ENCODE measurements at regions not wholly inside any gene's neighbourhood (a gene's known extent, or its start where the extent isn't known, plus 50 kb on each side); places are given as distances from the start of the nearest gene placed in this dataset.
"Not testable (repeated sequence)": the region's sequence is repeated elsewhere in the genome, so short reads cannot be mapped to it uniquely, and the experiment has no call there.

DNA sequence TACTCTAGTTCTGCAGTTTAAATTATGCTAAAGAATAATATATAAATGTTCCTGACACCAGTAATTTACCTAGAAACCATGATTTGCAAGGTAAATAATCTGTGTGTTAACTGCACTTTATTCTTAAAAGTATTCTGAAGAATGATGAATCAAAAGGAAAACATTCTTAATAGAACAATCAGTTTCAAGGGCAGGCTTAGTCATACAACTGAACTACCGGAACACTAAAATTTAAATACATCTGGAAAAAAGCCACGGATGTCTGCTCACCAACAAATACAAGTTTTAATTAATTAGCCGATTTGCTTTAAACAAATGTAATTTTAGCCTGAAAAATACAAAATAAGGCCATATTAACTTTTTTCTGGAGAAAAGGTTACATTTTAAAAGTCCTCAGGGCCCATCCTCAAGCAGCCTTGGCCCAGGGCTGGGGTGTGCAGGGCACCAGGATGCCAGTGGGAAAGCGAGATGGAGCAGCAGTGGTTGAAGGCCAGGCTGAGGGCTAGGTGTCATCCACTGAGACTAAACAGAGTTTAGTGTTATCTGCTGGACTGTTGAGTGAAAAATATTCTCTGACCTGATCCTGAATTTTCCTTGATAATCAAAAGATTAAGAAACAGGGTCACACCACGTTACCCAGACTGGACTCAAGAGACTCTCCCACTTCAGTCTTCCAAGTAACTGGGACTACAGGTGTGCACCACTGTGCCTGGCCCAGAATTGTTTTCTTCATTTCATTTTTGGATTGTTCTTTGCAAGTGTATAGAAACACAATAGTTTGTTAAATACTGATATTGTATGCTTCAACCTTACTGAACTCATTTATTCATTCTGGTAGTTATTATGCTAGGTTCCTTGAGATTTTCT, 88.2 kb upstream of the DST start:
- H3K9me3 Mint-ChIP-seq: no peaks in the 10 kb centered on the region
- ATAC-seq: no peak
- DNase-seq (ENCODE audit: low spot score in 2 of 2): no peak
- H3K36me3 Mint-ChIP-seq: no peaks in the 10 kb centered on the region
- H3K27ac Mint-ChIP-seq: no peak overlapping the region

DNA sequence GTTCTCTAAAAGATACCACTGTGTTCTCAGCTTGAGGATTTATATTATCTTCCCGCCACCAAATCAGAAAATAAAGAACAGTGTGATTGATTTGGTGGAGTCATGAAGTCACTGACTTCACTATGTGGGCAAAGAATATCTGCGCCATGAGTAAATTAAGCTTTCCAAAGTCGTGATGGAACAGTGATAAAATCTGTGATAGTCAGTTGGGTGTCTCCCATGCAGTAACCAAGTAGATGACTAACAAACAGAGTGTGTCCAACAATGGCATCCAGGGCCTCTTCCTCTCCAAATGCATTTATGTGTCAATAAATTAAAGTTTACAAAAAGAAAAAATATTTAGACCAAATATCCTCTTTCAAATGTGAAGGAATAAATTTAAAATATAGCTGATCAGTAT, 87.0 kb upstream of the DST start:
- no peak for ATAC-seq
- no peak overlapping the region for H3K27ac Mint-ChIP-seq
- no peak for DNase-seq (ENCODE audit: low spot score in 2 of 2)
- H3K36me3 Mint-ChIP-seq: no peaks in the 10 kb centered on the region
- H3K9me3 Mint-ChIP-seq: no peaks in the 10 kb centered on the region

DNA sequence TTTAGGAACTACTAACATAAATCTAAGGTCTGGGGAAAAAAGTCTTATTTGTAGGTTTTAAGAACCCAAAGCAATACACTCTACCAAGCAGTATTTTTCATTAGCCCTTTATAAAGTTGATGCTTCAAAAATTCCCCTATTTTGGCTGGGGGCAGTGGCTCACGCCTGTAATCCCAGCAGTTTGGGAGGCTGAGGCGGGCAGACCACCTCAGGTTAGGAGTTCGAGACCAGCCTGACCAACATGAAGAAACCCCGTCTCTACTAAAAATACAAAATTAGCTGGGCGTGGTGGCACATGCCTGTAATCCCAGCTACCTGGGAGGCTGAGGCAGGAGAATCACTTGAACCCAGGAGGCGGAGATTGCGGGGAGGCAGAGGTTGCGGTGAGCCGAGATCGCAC, 86.5 kb upstream of the DST start:
- not testable (repeated sequence) for H3K36me3 Mint-ChIP-seq; DNase-seq (ENCODE audit: low spot score in 2 of 2); H3K9me3 Mint-ChIP-seq; H3K27ac Mint-ChIP-seq; ATAC-seq

DNA sequence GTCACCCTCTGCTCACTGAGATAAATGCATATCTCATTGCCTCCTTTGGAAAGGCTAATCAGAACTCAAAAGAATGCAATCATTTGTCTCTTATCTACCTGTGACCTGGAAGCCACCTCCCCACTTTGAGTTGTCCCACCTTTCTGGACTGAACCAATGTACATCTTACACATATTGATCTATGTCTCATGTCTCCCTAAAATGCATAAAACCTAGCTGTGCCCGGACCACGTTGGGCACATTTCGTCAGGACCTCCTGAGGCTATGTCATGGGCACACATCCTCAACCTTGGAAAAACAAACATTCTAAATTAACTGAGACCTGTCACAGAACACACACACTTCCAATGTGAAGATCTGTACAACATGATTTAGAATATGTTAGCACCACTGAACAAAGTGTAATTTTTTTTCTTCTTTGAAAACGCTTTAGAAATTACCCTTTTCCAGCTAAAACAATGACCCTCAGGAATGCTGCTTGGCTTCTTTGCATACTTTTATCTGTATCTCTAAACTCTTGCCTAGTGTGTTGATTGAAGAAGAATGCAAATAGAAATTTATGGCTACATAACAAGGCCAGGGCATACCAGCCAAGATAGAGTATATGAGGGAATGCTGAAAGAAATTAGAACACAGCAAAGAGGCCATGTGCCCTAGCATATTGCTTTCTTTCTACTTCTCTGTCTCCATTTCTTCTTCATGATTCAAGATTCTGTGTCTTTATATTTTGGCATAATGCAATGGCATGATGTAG, 84.6 kb upstream of the DST start:
- ATAC-seq (no peak), DNase-seq (ENCODE audit: low spot score in 2 of 2) (no peak)
- Mint-ChIP-seq H3K36me3 (no peaks in the 10 kb centered on the region), H3K27ac (no peak overlapping the region), H3K9me3 (no peaks in the 10 kb centered on the region)

DNA sequence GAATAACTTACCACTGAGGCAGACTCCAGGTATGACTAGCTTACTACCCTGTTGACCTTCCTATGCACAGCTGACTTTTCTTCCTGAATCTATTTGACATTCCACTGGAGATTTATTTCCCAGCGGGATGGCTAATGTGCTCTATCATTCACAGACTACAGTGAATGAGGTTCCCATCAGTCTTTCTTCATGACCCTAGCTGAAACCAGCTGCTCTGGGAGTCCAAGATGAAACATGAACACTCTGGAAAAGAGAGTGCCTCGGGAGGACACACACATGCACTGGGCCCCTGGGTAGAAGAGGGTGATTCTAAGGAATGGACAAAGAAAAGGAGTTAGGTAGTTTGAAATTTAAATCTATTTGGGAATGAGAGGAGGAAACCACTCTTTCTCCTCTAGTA, 82.6 kb upstream of the DST start:
- H3K9me3 Mint-ChIP-seq: no peaks in the 10 kb centered on the region
- ATAC-seq: no peak
- H3K36me3 Mint-ChIP-seq: no peaks in the 10 kb centered on the region
- no peak for DNase-seq (ENCODE audit: low spot score in 2 of 2)
- H3K27ac Mint-ChIP-seq: no peak overlapping the region

DNA sequence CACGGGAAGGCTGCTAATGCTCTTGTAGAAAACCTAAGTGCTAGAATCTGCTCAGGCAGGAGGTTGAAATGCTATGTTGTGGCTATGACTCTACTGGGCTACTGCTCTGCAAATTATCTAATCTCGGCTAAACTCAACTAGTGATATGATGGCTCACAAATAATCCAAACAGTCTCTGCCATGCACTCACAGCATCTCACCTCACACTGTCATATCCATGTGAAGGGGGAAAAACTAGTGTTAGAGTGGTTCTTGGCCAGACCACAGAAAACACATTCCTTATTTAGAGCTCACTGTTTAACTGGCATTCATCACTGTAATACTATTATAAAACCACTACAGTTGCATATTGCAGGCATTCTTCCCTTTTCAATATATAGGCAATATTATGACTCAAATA, 81.8 kb upstream of the DST start:
- H3K36me3 Mint-ChIP-seq: peaks cover 3% of the 10 kb centered on the region in 2 donors
- H3K27ac Mint-ChIP-seq: no peak overlapping the region
- H3K9me3 Mint-ChIP-seq: peaks cover 1 to 3% of the 10 kb centered on the region in 2 donors
- no peak for DNase-seq (ENCODE audit: low spot score in 2 of 2)
- ATAC-seq: no peak

DNA sequence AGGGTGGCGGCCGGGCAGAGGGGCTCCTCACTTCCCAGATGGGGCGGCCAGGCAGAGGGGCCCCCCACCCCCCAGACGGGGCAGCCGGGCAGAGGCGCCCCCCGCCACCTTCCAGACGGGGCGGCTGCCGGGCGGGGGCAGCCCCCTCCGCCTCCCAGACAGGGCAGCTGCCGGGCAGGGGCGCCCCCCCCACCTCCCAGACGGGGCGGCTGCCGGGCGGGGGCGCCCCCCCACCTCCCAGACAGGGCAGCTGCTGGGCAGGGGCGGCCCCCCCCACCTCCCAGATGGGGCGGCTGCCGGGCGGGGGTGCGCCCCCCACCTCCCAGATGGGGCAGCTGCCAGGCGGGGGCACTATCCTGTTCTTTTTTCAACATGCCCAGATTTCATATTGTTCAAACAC, 78.2 kb upstream of the DST start:
- DNase-seq (ENCODE audit: low spot score in 2 of 2) (no peak), ATAC-seq (no peak)
- peaks cover 9 to 11% of the 10 kb centered on the region in 2 donors for H3K36me3 Mint-ChIP-seq
- H3K9me3 Mint-ChIP-seq: peaks cover 4 to 8% of the 10 kb centered on the region in 2 donors
- H3K27ac Mint-ChIP-seq: no peak overlapping the region

DNA sequence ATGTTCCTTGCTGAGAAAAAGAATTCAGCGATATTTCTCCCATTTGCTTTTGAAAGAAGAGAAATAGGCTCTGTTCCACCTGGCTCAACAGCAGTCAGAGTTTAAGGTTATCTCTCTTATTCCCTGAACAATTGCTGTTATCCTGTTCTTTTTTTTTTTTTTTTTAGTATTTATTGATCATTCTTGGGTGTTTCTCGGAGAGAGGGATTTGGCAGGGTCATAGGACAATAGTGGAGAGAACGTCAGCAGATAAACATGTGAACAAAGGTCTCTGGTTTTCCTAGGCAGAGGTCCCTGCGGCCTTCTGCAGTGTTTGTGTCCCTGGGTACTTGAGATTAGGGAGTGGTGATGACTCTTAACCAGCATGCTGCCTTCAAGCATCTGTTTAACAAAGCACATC, 77.5 kb upstream of the DST start:
- peaks cover 9 to 11% of the 10 kb centered on the region in 2 donors for H3K36me3 Mint-ChIP-seq
- ATAC-seq; H3K27ac Mint-ChIP-seq; H3K9me3 Mint-ChIP-seq; DNase-seq (ENCODE audit: low spot score in 2 of 2): not testable (repeated sequence)

DNA sequence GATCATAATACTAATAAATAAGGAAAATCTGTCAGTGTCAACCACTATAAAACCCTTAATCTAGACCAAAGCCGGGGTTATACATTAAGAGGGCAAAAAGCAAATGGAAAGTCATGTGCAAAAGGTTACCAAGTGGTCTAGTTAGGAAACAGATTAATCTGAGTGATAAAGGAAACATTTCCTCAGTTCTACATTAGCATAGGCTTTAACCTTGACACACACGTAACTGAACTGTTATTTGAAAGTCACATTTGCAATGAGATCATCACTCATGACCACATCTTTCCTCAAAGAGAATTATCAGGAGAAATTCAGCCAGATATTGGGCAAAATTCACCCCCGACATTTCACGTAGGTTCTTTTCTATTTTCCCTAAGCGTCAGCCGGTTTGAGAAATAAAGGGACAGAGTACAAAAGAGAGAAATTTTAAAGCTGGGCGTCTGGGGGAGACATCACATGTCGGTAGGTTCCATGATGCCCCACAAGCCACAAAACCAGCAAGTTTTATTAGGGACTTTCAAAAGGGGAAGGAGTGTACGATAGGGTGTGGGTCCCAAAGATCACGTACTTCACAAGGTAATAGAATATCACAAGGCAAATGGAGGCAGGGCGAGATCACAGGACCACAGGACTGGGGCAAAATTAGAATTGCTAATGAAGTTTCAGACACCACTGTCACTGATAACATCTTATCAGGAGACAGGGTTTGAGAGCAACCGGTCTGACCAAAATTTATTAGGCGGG, 76.8 kb upstream of the DST start:
- not testable (repeated sequence) for DNase-seq (ENCODE audit: low spot score in 2 of 2); H3K9me3 Mint-ChIP-seq; H3K27ac Mint-ChIP-seq
- ATAC-seq: peak in 1 of 2 donors; percentile 11
- peaks cover 9 to 11% of the 10 kb centered on the region in 2 donors for H3K36me3 Mint-ChIP-seq

DNA sequence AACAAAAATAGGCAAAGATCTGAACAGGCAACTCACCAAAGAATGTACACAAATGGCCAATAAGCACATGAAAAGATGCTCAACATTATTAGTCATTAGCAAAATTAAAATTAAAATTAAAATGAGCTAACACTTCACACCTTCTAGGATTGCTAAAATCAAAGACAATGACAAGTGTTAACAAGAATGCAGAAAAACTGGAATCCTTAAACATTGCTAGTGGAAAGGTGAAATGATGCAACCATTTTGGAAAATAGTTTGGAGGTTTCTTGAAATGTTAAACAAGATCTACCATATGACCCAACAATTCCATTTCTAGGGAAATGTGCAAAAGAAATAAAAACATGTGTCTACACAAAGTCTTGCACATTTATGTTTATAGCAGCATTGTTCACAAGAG, 75.5 kb upstream of the DST start:
- H3K9me3 Mint-ChIP-seq: peaks cover 4 to 8% of the 10 kb centered on the region in 2 donors
- no peak for ATAC-seq

DNA sequence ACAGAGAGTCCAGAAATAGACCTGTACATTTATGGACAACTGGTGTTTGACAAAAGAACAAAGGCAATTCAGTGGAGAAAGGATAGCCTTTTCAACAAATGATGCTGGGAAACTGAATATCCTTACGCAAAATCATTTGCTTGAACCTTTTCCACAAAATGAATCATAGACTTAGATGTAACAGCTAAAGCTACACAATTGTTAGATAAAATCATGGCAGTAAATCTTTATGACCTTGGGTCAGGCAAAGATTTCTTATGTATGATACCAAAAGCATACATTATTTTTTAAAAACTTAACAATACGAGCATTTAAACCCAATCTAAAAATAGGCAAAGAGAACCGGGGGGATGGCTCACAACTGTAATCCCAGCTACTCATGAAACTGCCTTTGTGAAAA, 73.5 kb upstream of the DST start:
- Mint-ChIP-seq H3K27ac (no peak overlapping the region), H3K36me3 (peaks cover 9 to 11% of the 10 kb centered on the region in 2 donors), H3K9me3 (peaks cover 4 to 8% of the 10 kb centered on the region in 2 donors)
- ATAC-seq (no peak), DNase-seq (ENCODE audit: low spot score in 2 of 2) (no peak)

More for the DNA sequence above, 75.5 kb upstream of the DST start:
- no peak for DNase-seq (ENCODE audit: low spot score in 2 of 2)
- Mint-ChIP-seq H3K36me3 (peaks cover 9 to 11% of the 10 kb centered on the region in 2 donors), H3K27ac (no peak overlapping the region)

DNA sequence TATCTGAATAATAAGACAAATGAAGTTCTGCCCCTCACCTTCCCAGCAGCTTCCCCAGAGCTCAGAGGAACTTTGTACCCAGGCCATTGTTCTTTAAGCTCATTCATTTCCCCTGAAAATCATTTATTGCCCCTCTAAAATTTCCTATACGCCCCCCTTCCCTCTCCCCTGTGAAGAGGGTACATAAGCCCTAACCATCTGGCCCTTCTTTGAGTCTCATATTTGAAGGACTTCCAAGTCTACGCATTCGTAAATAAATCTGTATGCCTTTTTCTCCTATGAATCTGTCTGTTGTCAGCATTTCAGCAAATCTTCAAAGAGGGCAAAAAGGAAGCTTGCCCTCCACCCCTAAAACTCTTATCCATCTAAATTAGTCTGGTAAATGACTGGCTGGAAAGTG, 73.1 kb upstream of the DST start:
- ATAC-seq: no peak
- no peak for DNase-seq (ENCODE audit: low spot score in 2 of 2)
- Mint-ChIP-seq H3K9me3 (peaks cover 4 to 8% of the 10 kb centered on the region in 2 donors), H3K36me3 (peaks cover 9 to 11% of the 10 kb centered on the region in 2 donors), H3K27ac (no peak overlapping the region)

DNA sequence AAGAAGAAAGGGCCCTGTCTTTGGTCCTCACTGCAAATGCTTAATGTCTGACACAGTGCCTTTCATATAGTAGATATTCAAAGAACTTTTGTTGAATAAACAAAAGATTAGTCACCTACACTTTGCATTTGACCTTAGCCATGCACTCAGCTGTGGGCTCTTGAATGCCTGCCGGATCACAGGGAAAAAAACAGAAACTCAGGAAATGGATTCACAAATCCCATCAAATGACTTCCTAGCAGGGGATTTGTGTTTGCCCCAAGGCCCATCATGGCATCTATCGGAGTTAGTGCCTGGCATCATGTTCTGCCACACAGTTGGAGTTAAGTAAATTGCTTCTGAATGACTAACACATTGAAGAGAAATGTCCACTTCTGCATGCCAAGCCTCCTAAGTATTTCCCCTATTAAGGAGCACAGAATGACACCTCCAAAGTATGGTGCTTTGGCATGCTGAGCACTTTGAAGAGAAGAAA, 72.3 kb upstream of the DST start:
- Mint-ChIP-seq H3K27ac (no peak overlapping the region), H3K36me3 (peaks cover 9 to 11% of the 10 kb centered on the region in 2 donors), H3K9me3 (peaks cover 4 to 8% of the 10 kb centered on the region in 2 donors)
- DNase-seq (ENCODE audit: low spot score in 2 of 2) (no peak), ATAC-seq (no peak)

DNA sequence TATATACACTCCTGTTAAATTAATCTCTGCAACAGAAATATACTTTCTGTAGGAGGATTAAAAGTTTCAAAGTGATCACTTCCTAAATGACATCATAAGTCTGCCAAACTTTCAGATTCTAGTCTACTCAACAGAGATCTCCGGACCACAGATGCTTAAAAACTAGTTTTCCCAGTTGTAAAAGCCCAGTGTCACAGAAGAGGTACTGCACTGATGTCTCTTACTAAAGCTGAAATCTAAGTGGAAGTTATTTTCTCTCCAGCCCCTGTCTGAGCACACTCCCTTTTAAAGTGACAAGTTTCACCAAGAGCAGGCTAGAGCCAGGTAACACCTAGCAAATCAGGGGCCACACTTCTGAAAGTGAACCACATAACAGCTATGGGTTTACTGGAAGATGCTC, 71.6 kb upstream of the DST start:
- peaks cover 5 to 6% of the 10 kb centered on the region in 2 donors for H3K36me3 Mint-ChIP-seq
- H3K27ac Mint-ChIP-seq: no peak overlapping the region
- ATAC-seq (no peak), DNase-seq (ENCODE audit: low spot score in 2 of 2) (no peak)
- H3K9me3 Mint-ChIP-seq: peaks cover under 1 to 4% of the 10 kb centered on the region in 2 donors

DNA sequence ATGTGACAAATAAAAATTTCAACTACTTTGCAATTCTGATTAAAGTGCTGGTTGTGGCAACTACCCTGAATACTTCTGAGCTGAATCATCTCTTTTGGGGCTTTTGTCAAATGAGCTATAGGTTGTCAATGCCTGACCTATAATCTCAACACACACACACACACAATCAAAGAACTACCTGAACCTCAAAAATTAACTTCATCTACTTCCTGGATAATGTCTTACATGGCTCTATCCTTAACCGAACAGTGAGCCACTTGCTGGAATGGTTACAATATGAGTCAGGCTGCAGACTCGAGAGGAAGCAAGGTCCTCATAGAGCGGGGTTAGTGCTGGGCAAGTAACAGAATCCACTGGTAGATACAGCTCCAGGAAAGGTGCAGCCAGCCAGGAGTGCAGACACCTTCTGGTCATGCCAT, 70.6 kb upstream of the DST start:
- peaks cover 0 to under 1% of the 10 kb centered on the region in 2 donors for H3K36me3 Mint-ChIP-seq
- no peak for DNase-seq (ENCODE audit: low spot score in 2 of 2)
- H3K9me3 Mint-ChIP-seq: no peaks in the 10 kb centered on the region
- no peak for ATAC-seq
- H3K27ac Mint-ChIP-seq: no peak overlapping the region

DNA sequence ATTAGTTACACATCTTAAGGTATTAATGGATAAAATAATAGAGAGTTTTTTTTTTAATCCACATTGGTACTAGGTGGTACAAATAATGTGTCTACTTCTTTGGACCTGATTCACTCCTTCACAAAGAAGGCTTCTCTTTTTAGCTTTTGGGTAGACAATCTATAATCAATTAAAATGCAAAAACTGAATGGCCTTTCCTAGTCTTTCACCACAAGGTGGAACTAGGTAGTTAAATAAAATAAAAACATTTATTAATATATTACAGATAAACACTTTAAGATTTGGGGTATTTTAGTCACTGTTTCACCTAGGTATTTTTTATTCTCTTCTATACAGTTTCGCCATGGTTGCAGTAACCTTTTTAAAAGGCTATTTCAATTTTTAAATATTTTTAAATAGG, 68.3 kb upstream of the DST start:
- no peak for ATAC-seq
- DNase-seq (ENCODE audit: low spot score in 2 of 2): no peak
- no peaks in the 10 kb centered on the region for H3K9me3 Mint-ChIP-seq

DNA sequence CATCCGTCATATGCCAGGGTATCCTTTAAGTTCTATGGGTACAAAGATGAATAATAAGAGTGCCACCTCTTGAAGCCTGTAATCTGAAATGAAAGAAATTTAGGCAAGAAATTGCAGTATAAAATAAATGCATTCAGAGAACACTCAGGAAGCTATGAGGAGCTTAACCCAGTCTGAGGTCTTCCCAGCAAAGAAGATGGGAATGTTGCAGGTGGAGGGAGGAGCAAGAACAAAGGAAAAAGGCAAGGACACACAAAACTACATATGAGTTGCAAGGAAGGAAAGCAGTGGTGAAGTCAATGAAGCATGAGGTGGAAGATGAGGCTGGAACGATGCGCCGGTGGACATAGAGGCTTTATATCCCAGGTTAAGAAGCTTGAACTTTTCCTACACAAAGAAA, 67.0 kb upstream of the DST start:
- H3K9me3 Mint-ChIP-seq: no peaks in the 10 kb centered on the region
- ATAC-seq (no peak), DNase-seq (ENCODE audit: low spot score in 2 of 2) (no peak)
- no peak overlapping the region for H3K27ac Mint-ChIP-seq
- H3K36me3 Mint-ChIP-seq: no peaks in the 10 kb centered on the region

More for the DNA sequence above, 68.3 kb upstream of the DST start:
- H3K36me3 Mint-ChIP-seq: no peaks in the 10 kb centered on the region
- no peak overlapping the region for H3K27ac Mint-ChIP-seq

All from activated naive CD4-positive, alpha-beta T cell treated with anti-CD3 and anti-CD28 coated beads, Interleukin-2, amount 50 U/mL, for 72 hours (primary cell).